Aorta (tissue), 5 donors: ENCODE measurements at regions not wholly inside any gene's neighbourhood (a gene's known extent, or its start where the extent isn't known, plus 50 kb on each side); places are given as distances from the start of the nearest gene placed in this dataset.
"Not testable (repeated sequence)": the region's sequence is repeated elsewhere in the genome, so short reads cannot be mapped to it uniquely, and the experiment has no call there.

Experiments used
- ATAC-seq: fragments of 200-7000 bp; cut with Tn5 transposase; one replicate; pipeline ENCODE4 v1.9.1; 2022; ENCODE audit warnings: moderate library complexity; ENCODE audit not compliant: low FRiP score
- DNase-seq, 2 donors: peaks; one replicate each; pipeline ENCODE4 v3.0.0-alpha.2; 2020
- H3K27ac ChIP-seq, 2 donors: one replicate each; pipeline ENCODE4 v1.5.1; 2013; ENCODE audit warnings: low read length in 2 of 2, mild to moderate bottlenecking in 2 of 2, moderate library complexity in 2 of 2, control low read depth in 1 of 2, inconsistent platforms in 1 of 2, low read depth in 1 of 2
- H3K27me3 ChIP-seq, 2 donors: one replicate each; pipeline ENCODE4 v1.6.1; 2013; ENCODE audit warnings: control low read depth in 1 of 2, low read length in 1 of 2, mild to moderate bottlenecking in 1 of 2, moderate library complexity in 1 of 2; ENCODE audit not compliant: insufficient read depth in 2 of 2, control insufficient read depth in 1 of 2
- H3K36me3 ChIP-seq, 2 donors: one replicate each; pipeline ENCODE4 v1.6.1; 2013; ENCODE audit warnings: control low read depth in 1 of 2, low read length in 1 of 2, mild to moderate bottlenecking in 1 of 2; ENCODE audit not compliant: insufficient read depth in 2 of 2, control insufficient read depth in 1 of 2
- H3K4me1 ChIP-seq, 2 donors: one replicate each; pipeline ENCODE4 v1.6.1; 2013; ENCODE audit warnings: low read length in 2 of 2, control low read depth in 1 of 2, mild to moderate bottlenecking in 1 of 2, moderate library complexity in 1 of 2; ENCODE audit not compliant: insufficient read depth in 2 of 2, control insufficient read depth in 1 of 2
- H3K4me3 ChIP-seq, 2 donors: one replicate each; pipeline ENCODE4 v1.5.1; 2013; ENCODE audit warnings: low read length in 2 of 2, control low read depth in 1 of 2, mild to moderate bottlenecking in 1 of 2
- H3K9me3 ChIP-seq: one replicate; pipeline ENCODE4 v1.6.1; 2013; ENCODE audit warnings: mild to moderate bottlenecking, low read length; ENCODE audit not compliant: control insufficient read depth
- WGBS, 2 donors: extraction: QIAGEN DNeasy Blood & Tissue Kit; methylation state at CpG; one replicate each; pipeline ENCODE4 v1.1.7; 2013; 5-methylcytosine and 5-hydroxymethylcytosine counted together
- intact Hi-C, 2 donors: fragments of 100-400 bp; cut with DNase I; formaldehyde crosslinking; loops; one replicate each; pipeline versions ENCODE4 v1.14.2 to v1.15.0; 2022
- donor health status: healthy with polysubstance abuse.
- donor health status: Bipolar disorder and iron deficiency.
- donor health status: DM: no; HTN: no; CAD: no.
- donor health status: DM: no; HTN: no; CAD: no.
- donor health status: DM: yes; HTN: yes; CAD: no.

DNA sequence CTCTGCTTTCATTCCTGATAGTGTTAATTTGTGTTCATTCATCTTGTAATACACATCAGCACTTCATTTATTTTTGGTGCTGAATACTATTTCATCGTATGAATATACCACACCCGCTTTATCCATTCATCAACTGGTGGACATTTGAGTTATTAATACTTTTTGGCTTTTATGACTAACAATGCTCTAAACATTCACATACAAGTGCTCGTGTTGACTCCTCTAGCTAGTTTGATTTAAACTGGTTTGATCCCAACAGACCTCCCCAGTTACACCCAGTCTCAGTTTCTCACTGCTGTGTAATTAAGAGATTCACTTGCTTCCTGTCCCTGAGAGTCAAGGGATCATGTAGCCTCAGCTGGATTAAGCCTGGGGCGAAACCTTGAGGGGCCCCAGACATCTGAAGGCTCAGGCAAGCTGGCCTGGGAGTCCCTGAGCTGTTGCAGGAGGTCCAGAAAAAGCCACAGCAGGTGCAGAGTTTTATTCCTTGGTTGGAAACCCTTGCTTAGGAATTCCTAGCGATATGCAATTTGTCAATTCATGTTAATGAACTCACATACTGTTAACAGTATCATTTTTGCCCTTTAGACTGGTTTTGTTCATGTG lies 52.8 kb upstream of the CLDN24 start:
- H3K27ac ChIP-seq: no peak overlapping the region
- peaks cover 9% of the 10 kb centered on the region for H3K9me3 ChIP-seq
- WGBS, 2 donors: 48 to 65% methylated on average over 5 of the region's 5 CpGs
- no peak overlapping the region for H3K4me3 ChIP-seq
- no peaks in the 10 kb centered on the region for H3K36me3 ChIP-seq
- intact Hi-C loops: no loop called here
- DNase-seq: no peak
- ATAC-seq: no peak
- H3K27me3 ChIP-seq: peaks cover 0 to 3% of the 10 kb centered on the region in 2 donors
- H3K4me1 ChIP-seq: no peaks in the 10 kb centered on the region

DNA sequence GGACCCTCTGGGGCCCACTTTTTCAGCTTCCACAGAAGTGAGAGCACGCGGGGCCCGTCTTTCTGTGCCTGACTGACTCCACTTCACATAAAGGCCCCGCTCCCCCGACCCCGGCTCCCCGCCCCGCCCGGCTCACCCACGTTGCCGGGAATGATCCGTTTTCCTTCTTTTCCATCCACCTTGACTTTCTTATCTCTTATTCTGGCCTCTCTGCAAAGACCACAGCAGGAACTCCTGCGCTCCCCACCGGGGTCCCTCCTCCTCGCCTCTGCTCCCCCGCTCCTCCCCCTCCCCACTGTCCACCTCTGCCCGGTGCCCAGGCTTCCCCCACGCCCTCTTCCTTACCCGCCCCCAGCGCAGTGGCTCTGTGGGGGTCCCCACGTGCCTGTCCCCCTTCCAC lies 54.2 kb upstream of the CLDN24 start:
- Histone ChIP-seq H3K36me3 (no peaks in the 10 kb centered on the region), H3K9me3 (peaks cover 9% of the 10 kb centered on the region), H3K4me1 (no peaks in the 10 kb centered on the region), H3K4me3 (no peak overlapping the region), H3K27ac (no peak overlapping the region), H3K27me3 (peaks cover 0 to 3% of the 10 kb centered on the region in 2 donors)
- intact Hi-C loops: no loop called here
- 48 to 72% methylated on average over 21 of the region's 21 CpGs for WGBS, 2 donors
- no peak for DNase-seq
- ATAC-seq: no peak

DNA sequence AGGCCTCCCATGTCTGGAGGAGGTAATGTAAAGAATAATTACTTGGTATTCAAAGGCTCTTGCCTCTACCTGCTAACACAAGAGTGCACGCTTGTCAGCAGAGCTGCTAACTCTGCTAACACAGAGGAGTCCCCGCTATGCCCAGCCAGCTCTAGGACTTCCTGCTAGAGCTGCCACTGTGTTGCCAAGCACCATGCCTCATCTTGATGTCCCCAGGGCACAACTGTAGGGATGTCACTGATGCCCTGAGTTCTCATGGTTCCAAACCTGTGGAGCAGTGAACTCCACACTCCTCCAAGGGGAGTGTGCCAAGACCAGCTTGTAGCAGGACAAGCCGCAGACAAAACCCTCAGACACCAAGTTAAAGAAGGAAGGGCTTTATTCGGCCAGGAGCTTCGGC lies 55.3 kb upstream of the CLDN24 start:
- Histone ChIP-seq H3K36me3 (no peaks in the 10 kb centered on the region), H3K4me3 (no peak overlapping the region), H3K4me1 (no peaks in the 10 kb centered on the region), H3K27me3 (peaks cover 0 to 3% of the 10 kb centered on the region in 2 donors), H3K9me3 (peaks cover 9% of the 10 kb centered on the region), H3K27ac (no peak overlapping the region)
- ATAC-seq (no peak), DNase-seq (no peak)
- intact Hi-C loops: no loop called here
- 93 to 97% methylated on average over 5 of the region's 5 CpGs for WGBS, 2 donors

DNA sequence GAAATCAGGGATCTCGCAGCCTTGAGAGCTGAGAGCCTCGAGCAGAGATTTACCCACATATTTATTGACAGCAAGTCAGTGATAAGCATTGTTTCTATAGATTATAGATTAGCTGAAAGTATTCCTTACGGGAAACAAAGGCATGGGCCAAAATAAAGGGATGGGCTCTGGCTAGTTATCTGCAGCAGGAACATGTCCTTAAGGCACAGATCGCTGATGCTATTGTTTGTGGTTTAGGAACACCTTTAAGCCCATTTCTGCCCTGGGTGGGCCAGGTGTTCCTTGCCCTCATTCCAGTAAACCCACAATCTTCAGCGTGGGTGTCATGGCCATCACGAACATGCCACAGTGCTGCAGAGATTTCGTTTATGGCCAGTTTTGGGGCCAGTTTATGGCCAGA lies 56.1 kb upstream of the CLDN24 start:
- H3K27me3 ChIP-seq, intact Hi-C loops, H3K4me1 ChIP-seq, H3K9me3 ChIP-seq, H3K27ac ChIP-seq, DNase-seq, H3K36me3 ChIP-seq, H3K4me3 ChIP-seq, ATAC-seq: not testable (repeated sequence)
- 91% methylated on average over 7 of the region's 7 CpGs for WGBS, 2 donors

DNA sequence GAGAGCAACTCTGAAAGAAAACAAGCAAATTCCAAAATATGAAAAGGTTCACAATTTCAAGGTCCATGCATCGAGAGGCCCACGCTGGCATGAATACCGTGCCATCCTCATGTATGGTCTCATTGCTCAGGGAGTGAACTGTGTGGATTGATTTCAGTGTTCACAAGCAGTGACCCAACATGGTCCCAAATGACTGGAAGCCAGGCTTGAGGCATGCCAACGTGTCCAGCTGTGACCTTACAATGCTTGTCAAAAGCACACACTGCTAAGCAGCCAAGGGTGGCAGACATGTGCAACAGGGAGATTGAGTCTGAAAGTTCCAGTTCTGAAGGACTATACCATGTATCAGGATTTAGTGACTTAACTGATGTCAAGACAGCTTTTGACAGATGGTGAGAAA lies 58.7 kb upstream of the CLDN24 start:
- H3K27ac ChIP-seq: no peak overlapping the region
- H3K27me3 ChIP-seq: peaks cover 0 to 3% of the 10 kb centered on the region in 2 donors
- peaks cover 14% of the 10 kb centered on the region for H3K9me3 ChIP-seq
- no peaks in the 10 kb centered on the region for H3K36me3 ChIP-seq
- no peak for ATAC-seq
- H3K4me1 ChIP-seq: no peaks in the 10 kb centered on the region
- no peak overlapping the region for H3K4me3 ChIP-seq
- intact Hi-C loops: no loop called here
- no peak for DNase-seq
- 82% methylated on average over 4 of the region's 4 CpGs for WGBS, 2 donors

DNA sequence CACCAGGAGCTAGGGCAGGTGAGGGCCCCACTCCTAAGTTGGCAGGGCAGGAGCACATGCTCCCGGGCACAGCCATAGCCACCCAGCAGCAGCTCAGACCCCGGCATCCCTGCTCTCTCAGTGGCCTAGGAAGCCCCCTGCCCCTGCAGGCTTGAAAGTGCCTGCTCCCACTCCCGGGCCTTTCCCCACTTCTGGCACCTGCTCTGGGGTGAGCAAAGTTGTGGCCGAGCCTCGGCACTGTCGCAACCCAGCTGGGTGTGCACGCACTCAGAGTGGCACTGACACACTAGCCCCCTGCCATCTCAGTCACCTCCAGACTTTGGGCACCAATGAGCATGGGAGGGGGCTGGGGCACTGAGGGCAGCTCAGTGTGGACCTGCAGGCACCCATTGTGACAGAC lies 60.8 kb upstream of the CDKN2AIP start:
- no peaks in the 10 kb centered on the region for H3K27me3 ChIP-seq
- no peaks in the 10 kb centered on the region for H3K4me1 ChIP-seq
- no peak overlapping the region for H3K27ac ChIP-seq
- no peak overlapping the region for H3K4me3 ChIP-seq
- H3K36me3 ChIP-seq: no peaks in the 10 kb centered on the region
- H3K9me3 ChIP-seq: peaks cover 10% of the 10 kb centered on the region
- DNase-seq: no peak
- no peak for ATAC-seq
- intact Hi-C loops: no loop called here
- WGBS, 2 donors: 77 to 83% methylated on average over 7 of the region's 7 CpGs

DNA sequence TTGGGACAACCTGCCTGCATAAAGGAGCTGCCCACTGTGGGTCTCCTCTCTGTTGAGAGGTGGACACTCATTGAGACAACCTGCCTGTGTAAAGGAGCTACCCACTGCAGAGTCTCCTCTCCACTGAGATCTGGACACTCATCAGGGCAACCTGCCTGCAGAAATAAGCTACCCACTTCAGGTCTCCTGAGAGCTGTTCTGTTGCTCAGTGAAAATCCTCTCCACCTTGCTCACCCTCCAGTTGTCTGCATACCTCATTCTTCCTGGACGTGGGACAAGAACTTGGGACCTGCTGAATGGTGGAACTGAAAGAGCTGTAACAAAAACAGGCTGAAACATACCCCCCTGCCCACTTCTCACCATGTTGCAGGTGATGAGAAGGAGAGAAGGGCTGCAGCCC lies 59.9 kb upstream of the CDKN2AIP start:
- H3K27me3 ChIP-seq: no peaks in the 10 kb centered on the region
- H3K36me3 ChIP-seq: no peaks in the 10 kb centered on the region
- intact Hi-C loops: no loop called here
- peaks cover 8% of the 10 kb centered on the region for H3K9me3 ChIP-seq
- 76 to 81% methylated on average over 1 of the region's 1 CpG for WGBS, 2 donors
- H3K27ac ChIP-seq: no peak overlapping the region
- no peaks in the 10 kb centered on the region for H3K4me1 ChIP-seq
- no peak overlapping the region for H3K4me3 ChIP-seq
- ATAC-seq (no peak), DNase-seq (no peak)

DNA sequence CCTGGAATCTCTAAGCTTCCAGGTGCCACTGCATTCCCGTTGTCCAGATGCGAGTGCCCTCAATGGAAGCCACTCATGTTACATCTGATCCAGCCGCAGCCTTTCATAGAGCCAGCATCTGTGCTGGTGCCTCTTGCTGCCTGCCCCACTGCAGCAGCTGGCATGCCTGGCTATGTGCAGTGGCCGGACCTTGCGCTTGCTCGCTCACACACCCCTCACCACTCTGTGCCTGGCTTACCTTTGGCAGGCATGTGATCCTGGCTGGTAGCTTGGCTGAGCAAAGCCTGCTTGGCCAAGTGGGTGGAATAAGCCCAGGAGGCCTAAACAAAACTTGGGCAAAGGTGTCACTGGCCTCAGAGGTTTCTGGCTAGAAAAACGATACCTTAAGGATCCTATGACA lies 59.5 kb upstream of the CDKN2AIP start:
- Histone ChIP-seq H3K9me3 (peaks cover 8% of the 10 kb centered on the region), H3K4me3 (no peak overlapping the region), H3K27me3 (no peaks in the 10 kb centered on the region), H3K36me3 (no peaks in the 10 kb centered on the region), H3K4me1 (no peaks in the 10 kb centered on the region), H3K27ac (no peak overlapping the region)
- peak; percentile 22 for ATAC-seq
- WGBS, 2 donors: 78 to 79% methylated on average over 7 of the region's 7 CpGs
- intact Hi-C loops: no loop called here
- DNase-seq: no peak

DNA sequence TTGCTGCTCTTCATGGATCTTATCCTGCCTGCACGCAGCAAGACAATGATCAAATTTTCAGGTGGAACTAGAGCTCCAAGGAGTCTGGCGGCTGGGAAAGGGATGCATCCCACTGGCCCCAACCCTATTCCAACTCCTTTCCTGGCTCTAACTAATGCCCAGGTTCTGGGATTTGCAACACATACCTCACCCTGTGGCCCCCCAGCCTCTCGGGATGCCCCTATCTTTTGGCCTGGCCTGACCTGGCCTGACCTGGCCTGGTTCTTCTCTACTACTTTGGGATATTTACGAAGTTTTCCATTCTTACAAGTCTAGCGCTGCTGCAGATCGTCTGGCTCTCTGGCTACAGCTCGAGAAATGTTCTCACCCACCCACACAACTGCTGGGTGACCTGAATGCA lies 56.4 kb upstream of the CDKN2AIP start:
- Histone ChIP-seq H3K9me3 (peaks cover 8% of the 10 kb centered on the region), H3K4me3 (no peak overlapping the region), H3K4me1 (no peaks in the 10 kb centered on the region), H3K27ac (no peak overlapping the region), H3K27me3 (no peaks in the 10 kb centered on the region), H3K36me3 (no peaks in the 10 kb centered on the region)
- ATAC-seq: no peak
- intact Hi-C loops: no loop called here
- 75 to 79% methylated on average over 7 of the region's 7 CpGs for WGBS, 2 donors
- peak in 1 of 2 donors; percentile 57 for DNase-seq
